DND-41 (cell line): ENCODE measurements at regions not wholly inside any gene's neighbourhood (a gene's known extent, or its start where the extent isn't known, plus 50 kb on each side); places are given as distances from the start of the nearest gene placed in this dataset.

Experiments
- EZH2 ChIP-seq: IDR thresholded peaks from 3 replicates; pipeline ENCODE4 v1.6.1; 2012; ENCODE audit warnings: borderline replicate concordance, low read depth, mild to moderate bottlenecking, moderate library complexity, low read length, inconsistent platforms; ENCODE audit not compliant: severe bottlenecking
- TF ChIP-seq, protein P1 (sequence below): IDR thresholded peaks from 2 replicates; pipeline ENCODE4 v1.5.1; 2012; ENCODE audit warnings: borderline replicate concordance, low read length, moderate library complexity, mild to moderate bottlenecking; ENCODE audit not compliant: poor library complexity, severe bottlenecking; ENCODE audit errors: extremely low read depth

DNA sequence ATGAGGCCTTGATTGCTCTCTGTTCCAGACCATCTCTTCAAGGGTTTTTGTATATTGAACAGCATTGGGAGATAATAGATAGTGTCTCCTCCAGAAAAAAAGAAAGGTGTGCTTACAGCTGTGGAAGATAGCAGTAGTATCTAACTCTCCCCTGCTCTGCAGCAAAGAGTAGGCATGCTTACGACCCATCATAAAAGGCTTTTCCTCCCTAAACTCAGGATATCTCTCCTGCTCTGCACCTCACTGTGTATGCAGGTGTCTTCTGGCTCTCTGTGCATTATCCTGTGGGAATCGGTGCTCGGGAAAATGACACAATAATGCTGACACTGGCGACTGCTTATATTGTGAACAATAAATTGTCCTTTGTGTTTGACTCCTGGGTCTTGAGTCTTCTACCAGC is 216.0 kb downstream of the RAB28 start:
- TF ChIP-seq, protein P1, sequence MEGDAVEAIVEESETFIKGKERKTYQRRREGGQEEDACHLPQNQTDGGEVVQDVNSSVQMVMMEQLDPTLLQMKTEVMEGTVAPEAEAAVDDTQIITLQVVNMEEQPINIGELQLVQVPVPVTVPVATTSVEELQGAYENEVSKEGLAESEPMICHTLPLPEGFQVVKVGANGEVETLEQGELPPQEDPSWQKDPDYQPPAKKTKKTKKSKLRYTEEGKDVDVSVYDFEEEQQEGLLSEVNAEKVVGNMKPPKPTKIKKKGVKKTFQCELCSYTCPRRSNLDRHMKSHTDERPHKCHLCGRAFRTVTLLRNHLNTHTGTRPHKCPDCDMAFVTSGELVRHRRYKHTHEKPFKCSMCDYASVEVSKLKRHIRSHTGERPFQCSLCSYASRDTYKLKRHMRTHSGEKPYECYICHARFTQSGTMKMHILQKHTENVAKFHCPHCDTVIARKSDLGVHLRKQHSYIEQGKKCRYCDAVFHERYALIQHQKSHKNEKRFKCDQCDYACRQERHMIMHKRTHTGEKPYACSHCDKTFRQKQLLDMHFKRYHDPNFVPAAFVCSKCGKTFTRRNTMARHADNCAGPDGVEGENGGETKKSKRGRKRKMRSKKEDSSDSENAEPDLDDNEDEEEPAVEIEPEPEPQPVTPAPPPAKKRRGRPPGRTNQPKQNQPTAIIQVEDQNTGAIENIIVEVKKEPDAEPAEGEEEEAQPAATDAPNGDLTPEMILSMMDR, result no peak
- TF ChIP-seq EZH2, result no peak
